ENCODE measurements at regions not wholly inside any gene's neighbourhood (a gene's known extent, or its start where the extent isn't known, plus 50 kb on each side); places are given as distances from the start of the nearest gene placed in this dataset.

DNA sequence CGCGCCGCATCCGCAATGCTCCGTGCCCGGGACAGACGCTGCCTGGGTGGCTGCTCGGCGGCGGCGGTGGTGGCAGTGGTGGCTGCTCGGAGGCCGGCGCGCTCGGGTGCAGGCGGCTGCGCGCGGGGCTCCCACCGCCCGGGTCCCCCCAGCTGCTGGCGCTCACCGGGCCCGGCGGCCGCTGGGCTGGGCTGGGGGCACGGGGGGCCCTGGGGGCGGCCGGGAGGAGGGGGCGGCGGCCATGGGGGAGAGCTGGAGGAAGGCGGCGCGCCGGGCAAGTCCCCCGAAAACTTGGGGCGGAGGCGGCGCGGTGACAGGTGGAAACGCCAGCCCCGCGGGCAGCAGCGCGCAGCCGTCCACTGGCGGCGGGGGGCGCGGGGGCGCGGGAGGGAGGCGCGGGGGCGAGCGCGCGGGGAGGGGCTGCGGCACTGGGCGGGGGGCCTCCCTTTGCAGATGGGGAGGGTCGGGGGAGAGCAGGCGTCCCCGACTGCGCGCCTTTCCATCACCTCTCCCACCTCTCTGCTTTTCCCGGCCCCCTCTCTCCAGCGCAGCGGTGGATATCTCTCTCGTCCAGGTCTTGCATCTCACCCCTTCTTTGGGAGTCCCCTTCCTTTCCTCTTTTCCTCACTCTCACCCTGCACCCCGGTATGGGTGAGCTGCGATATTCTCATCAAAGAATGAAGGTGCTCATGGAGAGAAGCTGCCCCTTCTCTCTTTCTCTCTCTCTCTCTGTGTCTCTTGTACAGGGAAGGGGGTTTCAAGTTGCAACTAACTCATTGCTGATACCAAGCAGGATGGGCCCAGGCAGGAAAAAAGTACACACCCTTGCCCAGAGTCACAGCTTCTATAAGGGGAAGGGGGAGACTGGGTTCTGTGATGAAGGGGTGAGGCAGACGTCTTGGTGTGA is 83.7 kb upstream of the DHRSX start:
- peak overlapping the region in 1 of 2 donors; percentile 4 for H3K4me3 ChIP-seq
- intact Hi-C loops (cut with DNase I): no loop called here
- no peaks in the 10 kb centered on the region for H3K9me3 ChIP-seq
- no peak for DNase-seq (ENCODE audit: low spot score)
- TF ChIP-seq, protein P1, sequence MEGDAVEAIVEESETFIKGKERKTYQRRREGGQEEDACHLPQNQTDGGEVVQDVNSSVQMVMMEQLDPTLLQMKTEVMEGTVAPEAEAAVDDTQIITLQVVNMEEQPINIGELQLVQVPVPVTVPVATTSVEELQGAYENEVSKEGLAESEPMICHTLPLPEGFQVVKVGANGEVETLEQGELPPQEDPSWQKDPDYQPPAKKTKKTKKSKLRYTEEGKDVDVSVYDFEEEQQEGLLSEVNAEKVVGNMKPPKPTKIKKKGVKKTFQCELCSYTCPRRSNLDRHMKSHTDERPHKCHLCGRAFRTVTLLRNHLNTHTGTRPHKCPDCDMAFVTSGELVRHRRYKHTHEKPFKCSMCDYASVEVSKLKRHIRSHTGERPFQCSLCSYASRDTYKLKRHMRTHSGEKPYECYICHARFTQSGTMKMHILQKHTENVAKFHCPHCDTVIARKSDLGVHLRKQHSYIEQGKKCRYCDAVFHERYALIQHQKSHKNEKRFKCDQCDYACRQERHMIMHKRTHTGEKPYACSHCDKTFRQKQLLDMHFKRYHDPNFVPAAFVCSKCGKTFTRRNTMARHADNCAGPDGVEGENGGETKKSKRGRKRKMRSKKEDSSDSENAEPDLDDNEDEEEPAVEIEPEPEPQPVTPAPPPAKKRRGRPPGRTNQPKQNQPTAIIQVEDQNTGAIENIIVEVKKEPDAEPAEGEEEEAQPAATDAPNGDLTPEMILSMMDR (IDR thresholded peaks at IDR 0.05): no peak
- TF ChIP-seq POLR2A (IDR thresholded peaks at IDR 0.05) (no peak), POLR2AphosphoS5 (IDR thresholded peaks at IDR 0.05) (no peak)
- WGBS: 2% methylated on average over 35 of the region's 73 CpGs
- peaks cover 8% of the 10 kb centered on the region for H3K27me3 ChIP-seq (replicated peaks; ENCODE audit: insufficient read depth)
- H3K27ac ChIP-seq: no peak overlapping the region
- no peaks in the 10 kb centered on the region for H3K36me3 ChIP-seq
- no peaks in the 10 kb centered on the region for H3K4me1 ChIP-seq (replicated peaks)

DNA sequence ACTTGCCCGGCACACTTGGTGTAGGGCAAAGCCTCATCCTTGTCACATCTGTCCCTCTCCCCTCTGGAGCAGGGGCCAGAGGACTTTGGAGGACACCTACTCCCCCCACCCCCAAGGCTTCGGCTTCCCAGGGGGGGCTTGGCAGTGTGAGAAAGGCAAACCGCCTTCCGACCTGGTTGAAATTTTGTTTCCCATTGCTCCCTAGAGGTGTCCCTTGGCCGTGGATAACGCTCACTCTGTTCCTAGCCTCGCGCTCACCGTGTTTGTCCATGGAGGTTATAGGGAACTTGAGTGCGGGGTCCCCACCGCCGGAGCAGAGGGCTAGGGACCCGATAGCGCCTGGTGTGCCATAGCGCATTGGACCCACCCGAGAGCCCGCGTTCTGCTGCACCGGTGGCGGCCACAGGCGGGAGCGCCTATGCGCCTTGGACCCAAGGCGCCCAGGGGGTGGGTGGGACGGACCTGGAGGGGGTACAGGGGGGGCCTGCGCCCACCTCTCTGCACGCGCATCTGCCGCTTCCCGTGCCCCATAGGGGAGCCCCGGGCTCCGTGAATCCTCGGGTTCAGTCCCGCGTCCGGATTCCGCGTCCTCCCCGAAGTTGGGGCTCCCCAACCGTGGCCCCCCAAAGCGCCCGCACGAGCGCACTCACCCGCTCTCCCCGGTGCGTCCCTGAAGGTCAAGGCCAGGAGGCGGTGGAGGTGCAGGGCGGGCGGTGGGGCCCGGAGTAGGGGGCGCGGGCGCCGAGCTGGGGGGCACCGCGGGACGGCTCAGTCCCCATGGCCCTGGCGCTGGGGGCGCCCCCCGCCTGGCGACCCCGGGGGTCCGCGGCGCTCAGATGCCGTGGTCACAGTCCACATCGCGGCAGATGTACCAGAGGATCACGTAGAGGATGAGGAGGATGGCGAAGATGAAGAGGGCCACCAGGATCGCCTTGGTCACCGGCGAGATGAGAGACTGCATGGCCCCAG is 82.7 kb upstream of the DHRSX start:
- Histone ChIP-seq H3K9me3 (no peaks in the 10 kb centered on the region), H3K4me3 (no peak overlapping the region), H3K27ac (no peak overlapping the region), H3K36me3 (no peaks in the 10 kb centered on the region), H3K4me1 (replicated peaks) (no peaks in the 10 kb centered on the region), H3K27me3 (replicated peaks; ENCODE audit: insufficient read depth) (peaks cover 8% of the 10 kb centered on the region)
- intact Hi-C loops (cut with DNase I): no loop called here
- 1% methylated on average over 38 of the region's 74 CpGs for WGBS
- TF ChIP-seq, protein P1 (IDR thresholded peaks at IDR 0.05): no peak
- TF ChIP-seq POLR2A (IDR thresholded peaks at IDR 0.05): no peak
- no peak for DNase-seq (ENCODE audit: low spot score)

DNA sequence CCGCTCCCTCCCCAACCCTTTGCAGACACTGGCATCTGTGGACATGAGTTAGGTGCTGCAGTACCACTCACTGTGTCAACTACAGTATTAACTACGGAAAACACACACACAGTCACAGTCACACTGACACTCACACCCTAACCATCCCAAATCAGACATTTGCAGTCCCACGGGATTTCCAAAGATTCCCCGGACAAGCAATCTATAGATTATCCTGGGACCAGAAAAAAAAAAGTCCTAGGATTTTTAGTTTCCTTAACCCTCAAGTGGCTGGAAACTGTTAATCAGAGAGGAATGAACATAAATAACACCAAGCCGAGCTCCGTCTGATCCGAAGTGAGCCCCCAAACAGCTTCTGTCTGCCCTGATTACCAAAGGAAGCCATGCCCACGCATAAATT is 81.9 kb upstream of the DHRSX start:
- Histone ChIP-seq H3K9me3 (no peaks in the 10 kb centered on the region), H3K27me3 (replicated peaks; ENCODE audit: insufficient read depth) (peaks cover 8% of the 10 kb centered on the region), H3K27ac (no peak overlapping the region), H3K4me3 (no peak overlapping the region), H3K4me1 (replicated peaks) (no peaks in the 10 kb centered on the region), H3K36me3 (no peaks in the 10 kb centered on the region)
- intact Hi-C loops (cut with DNase I): no loop called here
- 27% methylated on average over 8 of the region's 8 CpGs for WGBS
- no peak for DNase-seq (ENCODE audit: low spot score)
- TF ChIP-seq, protein P1 (IDR thresholded peaks at IDR 0.05): no peak
- TF ChIP-seq POLR2A (IDR thresholded peaks at IDR 0.05): no peak
- no peak for TF ChIP-seq POLR2AphosphoS5 (IDR thresholded peaks at IDR 0.05)

GRCh38 chrX:2581296-2581695 is 80.5 kb upstream of the DHRSX start:
- Histone ChIP-seq H3K4me3 (no peak overlapping the region), H3K4me1 (replicated peaks) (no peaks in the 10 kb centered on the region), H3K9me3 (no peaks in the 10 kb centered on the region), H3K27me3 (replicated peaks; ENCODE audit: insufficient read depth) (peaks cover 8% of the 10 kb centered on the region), H3K27ac (no peak overlapping the region), H3K36me3 (no peaks in the 10 kb centered on the region)
- DNase-seq (ENCODE audit: low spot score): no peak
- no peak for TF ChIP-seq POLR2A (IDR thresholded peaks at IDR 0.05)
- TF ChIP-seq POLR2AphosphoS5 (IDR thresholded peaks at IDR 0.05): no peak
- TF ChIP-seq, protein P1 (IDR thresholded peaks at IDR 0.05): no peak
- WGBS: 98% methylated on average over 4 of the region's 4 CpGs
- intact Hi-C loops (cut with DNase I): no loop called here

Measured in prostate gland (tissue), 2 donors.